AG08396 (cell line): ENCODE measurements at regions not wholly inside any gene's neighbourhood (a gene's known extent, or its start where the extent isn't known, plus 50 kb on each side); places are given as distances from the start of the nearest gene placed in this dataset.
"Not testable (repeated sequence)": the region's sequence is repeated elsewhere in the genome, so short reads cannot be mapped to it uniquely, and the experiment has no call there.

Source experiments
- DNase-seq: peaks from one replicate; pipeline ENCODE4 v3.0.0; 2012; ENCODE audit warnings: low spot score, mixed read lengths

- DNase-seq: no peak
Measured at GRCh38 chr3:69485489-69485888, 99.6 kb upstream of the FRMD4B start.

- DNase-seq: no peak
Measured at GRCh38 chr3:69484507-69485393, 98.9 kb upstream of the FRMD4B start.

- DNase-seq: no peak
Measured at GRCh38 chr3:69483449-69483848, 97.6 kb upstream of the FRMD4B start.

GRCh38 chr3:69480986-69481385 is 95.1 kb upstream of the FRMD4B start:
- DNase-seq: not testable (repeated sequence)

- no peak for DNase-seq
Measured at GRCh38 chr3:69474186-69474585, 88.3 kb upstream of the FRMD4B start.

GRCh38 chr3:69472093-69472492 is 86.2 kb upstream of the FRMD4B start:
- DNase-seq: no peak

- no peak for DNase-seq
Measured at GRCh38 chr3:69463531-69463930, 77.6 kb upstream of the FRMD4B start.

GRCh38 chr3:69462826-69463100 is 76.9 kb upstream of the FRMD4B start:
- DNase-seq: no peak

GRCh38 chr3:69462022-69462825 is 76.3 kb upstream of the FRMD4B start:
- no peak for DNase-seq

GRCh38 chr3:69460034-69460433 is 74.1 kb upstream of the FRMD4B start:
- no peak for DNase-seq

- DNase-seq: no peak
Measured at GRCh38 chr3:69458803-69459365, 73.0 kb upstream of the FRMD4B start.

- DNase-seq: no peak
Measured at GRCh38 chr3:69456631-69457030, 70.7 kb upstream of the FRMD4B start.

GRCh38 chr3:69454204-69454787 is 68.4 kb upstream of the FRMD4B start:
- no peak for DNase-seq

- no peak for DNase-seq
Measured at GRCh38 chr3:69452295-69452694, 66.4 kb upstream of the FRMD4B start.

GRCh38 chr3:69451594-69451993 is 65.7 kb upstream of the FRMD4B start:
- no peak for DNase-seq

- DNase-seq: no peak
Measured at GRCh38 chr3:69448877-69449276, 63.0 kb upstream of the FRMD4B start.

GRCh38 chr3:69446402-69447072 is 60.6 kb upstream of the FRMD4B start:
- DNase-seq: no peak

- no peak for DNase-seq
Measured at GRCh38 chr3:69445498-69445897, 59.6 kb upstream of the FRMD4B start.

GRCh38 chr3:69445024-69445423 is 59.1 kb upstream of the FRMD4B start:
- peak; percentile 49 for DNase-seq

GRCh38 chr3:69443457-69443920 is 57.6 kb upstream of the FRMD4B start:
- no peak for DNase-seq

- no peak for DNase-seq
Measured at GRCh38 chr3:69442771-69443311, 57.0 kb upstream of the FRMD4B start.

GRCh38 chr3:69441732-69442131 is 55.8 kb upstream of the FRMD4B start:
- no peak for DNase-seq
